Neuronal stem cell (in vitro differentiated cells): ENCODE measurements at regions not wholly inside any gene's neighbourhood (a gene's known extent, or its start where the extent isn't known, plus 50 kb on each side); places are given as distances from the start of the nearest gene placed in this dataset.
"Not testable (repeated sequence)": the region's sequence is repeated elsewhere in the genome, so short reads cannot be mapped to it uniquely, and the experiment has no call there.

Experiments
- DNase-seq: peaks from one replicate; pipeline ENCODE4 v3.0.0-alpha.2; 2013; ENCODE audit warnings: low spot score
- H2AFZ ChIP-seq: one replicate; pipeline ENCODE4 v1.6.1; 2013; ENCODE audit warnings: mild to moderate bottlenecking, low read length, inconsistent platforms
- H2AK5ac ChIP-seq: 2 replicates; pipeline ENCODE4 v1.6.1; 2013; ENCODE audit warnings: low read depth, mild to moderate bottlenecking, inconsistent platforms, low read length, moderate library complexity, mixed read lengths
- H2BK120ac ChIP-seq: 2 replicates; pipeline ENCODE4 v1.6.1; 2013; ENCODE audit warnings: low read depth, mild to moderate bottlenecking, inconsistent platforms, low read length, moderate library complexity, mixed read lengths
- H2BK12ac ChIP-seq: one replicate; pipeline ENCODE4 v1.6.1; 2013; ENCODE audit warnings: low read length, inconsistent platforms
- H2BK15ac ChIP-seq: 2 replicates; pipeline ENCODE4 v1.6.1; 2013; ENCODE audit warnings: mild to moderate bottlenecking, low read length, inconsistent platforms, mixed read lengths
- H2BK5ac ChIP-seq: one replicate; pipeline ENCODE4 v1.6.1; 2013; ENCODE audit warnings: inconsistent platforms, mild to moderate bottlenecking, low read length, moderate library complexity
- H3K14ac ChIP-seq: one replicate; pipeline ENCODE4 v1.6.1; 2013; ENCODE audit warnings: low read length, inconsistent platforms
- H3K18ac ChIP-seq: 2 replicates; pipeline ENCODE4 v1.6.1; 2013; ENCODE audit warnings: low read length, inconsistent platforms
- H3K23ac ChIP-seq: 2 replicates; pipeline ENCODE4 v1.6.1; 2013; ENCODE audit warnings: low read depth, mild to moderate bottlenecking, mixed read lengths, low read length, inconsistent platforms; ENCODE audit not compliant: poor library complexity
- H3K27ac ChIP-seq: replicated peaks from 3 replicates; pipeline ENCODE4 v1.5.1; 2013; ENCODE audit warnings: low read length, inconsistent platforms
- H3K27me3 ChIP-seq, 3 experiments: 2 replicates each; pipeline ENCODE4 v1.6.1; 2013; ENCODE audit warnings: low read length in 3 of 3, mild to moderate bottlenecking in 2 of 3, inconsistent platforms in 1 of 3, low read depth in 1 of 3, mixed read lengths in 1 of 3, moderate library complexity in 1 of 3; ENCODE audit not compliant: control insufficient read depth in 3 of 3, insufficient read depth in 3 of 3
- H3K36me3 ChIP-seq, 2 donors: replicated peaks in 1 of 2; 2 replicates each; pipeline ENCODE4 v1.6.1; 2013; ENCODE audit warnings: low read length in 2 of 2; ENCODE audit not compliant: control insufficient read depth in 2 of 2, insufficient read depth in 2 of 2
- H3K4ac ChIP-seq: 2 replicates; pipeline ENCODE4 v1.6.1; 2013; ENCODE audit warnings: inconsistent platforms, mild to moderate bottlenecking, low read length, moderate library complexity
- H3K4me1 ChIP-seq, 2 donors: 1 replicate in 1 of 2; 2 replicates in 1 of 2; pipeline ENCODE4 v1.6.1; 2013; ENCODE audit warnings: low read length in 2 of 2, low read depth in 1 of 2; ENCODE audit not compliant: control insufficient read depth in 2 of 2, insufficient read depth in 1 of 2
- H3K4me2 ChIP-seq: one replicate; pipeline ENCODE4 v1.6.1; 2013; ENCODE audit warnings: mild to moderate bottlenecking, low read length, inconsistent platforms; ENCODE audit not compliant: insufficient read depth, poor library complexity, severe bottlenecking
- H3K4me3 ChIP-seq, 2 donors: 2 replicates each; pipeline ENCODE4 v1.5.1; 2013; ENCODE audit warnings: low read length in 2 of 2, mild to moderate bottlenecking in 2 of 2, inconsistent platforms in 1 of 2, moderate library complexity in 1 of 2
- H3K79me1 ChIP-seq: one replicate; pipeline ENCODE4 v1.6.1; 2013; ENCODE audit warnings: low read depth, mild to moderate bottlenecking, inconsistent platforms, low read length, moderate library complexity
- H3K9ac ChIP-seq: one replicate; pipeline ENCODE4 v1.6.1; 2013; ENCODE audit warnings: mild to moderate bottlenecking, low read depth, low read length, inconsistent platforms; ENCODE audit not compliant: poor library complexity
- H3K9me3 ChIP-seq, 2 donors: replicated peaks in 1 of 2; 2 replicates each; pipeline versions ENCODE3 to v1.6.1; 2013; ENCODE audit warnings: low read length in 2 of 2, mild to moderate bottlenecking in 2 of 2, inconsistent platforms in 1 of 2, low read depth in 1 of 2, mixed read lengths in 1 of 2, moderate library complexity in 1 of 2; ENCODE audit not compliant: control insufficient read depth in 2 of 2, insufficient read depth in 1 of 2
- H4K8ac ChIP-seq: one replicate; pipeline ENCODE4 v1.6.1; 2013; ENCODE audit warnings: low read depth, mild to moderate bottlenecking, inconsistent platforms, low read length, moderate library complexity
- H4K91ac ChIP-seq: one replicate; pipeline ENCODE4 v1.6.1; 2013; ENCODE audit warnings: low read length, low read depth, mild to moderate bottlenecking, inconsistent platforms; ENCODE audit not compliant: poor library complexity
- WGBS, 2 donors: extraction: QIAGEN DNeasy Blood & Tissue Kit; methylation state at CpG; one replicate each; pipeline ENCODE4 v1.1.7; 2013; ENCODE audit warnings: missing lambda C conversion rate in 2 of 2, mixed read lengths in 1 of 2; ENCODE audit not compliant: insufficient read length in 2 of 2, insufficient replicate concordance in 1 of 2; ENCODE audit errors: extremely low coverage in 2 of 2; 5-methylcytosine and 5-hydroxymethylcytosine counted together

DNA sequence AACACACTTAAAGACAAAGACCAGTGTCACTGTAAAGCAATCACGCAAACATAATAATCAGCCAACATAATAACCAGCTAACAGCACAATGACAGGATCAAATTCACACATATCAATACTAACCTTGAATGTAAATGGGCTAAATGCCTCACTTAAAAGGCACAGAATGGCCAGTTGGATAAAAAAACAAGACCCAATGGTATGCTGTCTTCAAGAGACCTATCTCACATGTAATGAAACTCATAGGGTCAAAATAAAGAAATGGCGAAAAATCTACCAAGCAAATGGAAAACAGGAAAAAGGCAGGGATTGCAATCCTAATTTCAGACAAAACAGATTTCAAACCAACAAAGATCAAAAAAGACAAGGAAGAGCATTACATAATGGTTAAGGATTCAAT lies 78.2 kb upstream of the RAB12 start:
- H2BK5ac ChIP-seq, DNase-seq, H2AK5ac ChIP-seq, H2AFZ ChIP-seq, H3K23ac ChIP-seq, H2BK15ac ChIP-seq, H3K79me1 ChIP-seq, H3K36me3 ChIP-seq, H3K18ac ChIP-seq, H3K9ac ChIP-seq, H4K8ac ChIP-seq, H3K4me3 ChIP-seq, H2BK12ac ChIP-seq, H3K27me3 ChIP-seq, H3K14ac ChIP-seq, H4K91ac ChIP-seq, H3K4me2 ChIP-seq, H3K4ac ChIP-seq, H3K27ac ChIP-seq, H2BK120ac ChIP-seq, H3K4me1 ChIP-seq, H3K9me3 ChIP-seq: not testable (repeated sequence)
- no CpG with 5 or more reads among the region's 2 CpGs for WGBS, 2 donors

DNA sequence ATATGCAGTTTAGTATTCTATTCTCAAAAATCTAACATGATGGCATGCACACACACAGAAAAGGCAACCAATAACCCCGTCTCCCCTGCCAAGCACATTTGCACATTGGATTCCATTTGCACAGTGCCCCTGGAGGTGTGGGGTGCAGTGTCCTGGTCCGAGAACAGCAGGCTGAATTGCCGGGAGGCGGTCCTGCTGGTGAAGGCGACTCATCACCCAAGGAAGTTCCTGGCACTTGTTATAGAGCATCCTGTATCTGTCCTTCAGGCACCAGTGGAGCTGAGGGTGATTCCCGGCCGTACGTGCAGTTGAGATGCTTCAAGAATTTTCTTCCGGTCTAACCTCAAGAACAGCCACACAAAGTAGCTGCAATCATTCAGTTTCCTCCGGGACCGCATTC lies 73.0 kb upstream of the RAB12 start:
- no peak overlapping the region for H3K9ac ChIP-seq
- H3K18ac ChIP-seq: no peak overlapping the region
- H4K8ac ChIP-seq: no peak overlapping the region
- H2BK15ac ChIP-seq: no peak overlapping the region
- no peak overlapping the region for H3K4ac ChIP-seq
- no peaks in the 10 kb centered on the region for H3K79me1 ChIP-seq
- H2AK5ac ChIP-seq: no peak overlapping the region
- no peak overlapping the region for H2BK120ac ChIP-seq
- no peak overlapping the region for H3K4me3 ChIP-seq
- no peak overlapping the region for H3K4me2 ChIP-seq
- H2BK5ac ChIP-seq: no peak overlapping the region
- H3K9me3 ChIP-seq: peaks cover 0 to 4% of the 10 kb centered on the region in 2 donors
- H3K4me1 ChIP-seq: no peaks in the 10 kb centered on the region
- no peak overlapping the region for H3K14ac ChIP-seq
- no CpG with 5 or more reads among the region's 11 CpGs for WGBS, 2 donors
- no peak overlapping the region for H3K23ac ChIP-seq
- no peak for DNase-seq
- H2BK12ac ChIP-seq: no peak overlapping the region
- no peak overlapping the region for H3K27ac ChIP-seq
- peak overlapping the region; percentile 43 for H2AFZ ChIP-seq
- H4K91ac ChIP-seq: no peak overlapping the region
- peaks cover 0 to 3% (median 0%) of the 10 kb centered on the region in 3 experiments for H3K27me3 ChIP-seq
- H3K36me3 ChIP-seq: no peaks in the 10 kb centered on the region

DNA sequence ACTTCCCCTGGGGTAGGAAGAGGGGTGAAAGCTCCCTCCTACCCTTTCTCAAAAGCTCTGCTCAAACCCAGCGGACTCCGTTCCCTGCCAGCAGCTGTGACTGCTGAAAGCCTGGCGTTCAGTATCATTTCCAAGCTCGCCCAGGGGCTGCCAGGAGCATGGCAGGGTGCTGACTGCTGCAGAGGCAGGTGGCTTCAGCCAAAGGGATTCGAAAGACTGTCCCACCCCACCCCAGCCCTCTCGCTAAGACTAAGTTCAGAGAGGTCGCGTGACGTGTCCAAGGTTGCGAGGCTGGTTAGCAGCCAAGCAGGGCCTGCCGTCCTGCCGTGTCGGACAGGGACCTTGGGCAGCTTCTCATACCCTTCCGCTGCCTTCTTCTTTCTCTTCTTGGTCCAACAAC lies 72.3 kb upstream of the RAB12 start:
- Histone ChIP-seq H3K4me2 (no peak overlapping the region), H3K36me3 (no peaks in the 10 kb centered on the region), H2BK15ac (no peak overlapping the region), H2BK120ac (no peak overlapping the region), H3K27me3 (peaks cover 0 to 3% (median 0%) of the 10 kb centered on the region in 3 experiments), H3K23ac (peak overlapping the region; percentile 52), H2AK5ac (no peak overlapping the region), H3K14ac (peak overlapping the region; percentile 12), H2AFZ (no peak overlapping the region), H3K4me1 (no peaks in the 10 kb centered on the region), H3K4ac (no peak overlapping the region), H3K79me1 (no peaks in the 10 kb centered on the region), H3K27ac (no peak overlapping the region), H3K9me3 (peaks cover 0 to 4% of the 10 kb centered on the region in 2 donors), H2BK5ac (no peak overlapping the region), H4K8ac (no peak overlapping the region), H3K4me3 (no peak overlapping the region), H2BK12ac (no peak overlapping the region), H4K91ac (no peak overlapping the region), H3K18ac (peak overlapping the region; percentile 66), H3K9ac (no peak overlapping the region)
- WGBS, 2 donors: no CpG with 5 or more reads among the region's 14 CpGs
- DNase-seq: no peak

- Histone ChIP-seq H2BK15ac (no peak overlapping the region), H3K36me3 (no peaks in the 10 kb centered on the region), H3K18ac (peak overlapping the region; percentile 27), H3K4ac (no peak overlapping the region), H3K4me1 (no peaks in the 10 kb centered on the region), H3K9me3 (no peaks in the 10 kb centered on the region), H3K27ac (no peak overlapping the region), H3K4me3 (no peak overlapping the region), H2BK5ac (no peak overlapping the region), H3K79me1 (no peaks in the 10 kb centered on the region), H2AK5ac (no peak overlapping the region), H2AFZ (no peak overlapping the region), H4K91ac (no peak overlapping the region), H3K23ac (peak overlapping the region; percentile 52), H3K27me3 (peaks cover 0 to 3% (median 0%) of the 10 kb centered on the region in 3 experiments), H4K8ac (no peak overlapping the region), H3K4me2 (no peak overlapping the region), H3K9ac (no peak overlapping the region), H2BK12ac (no peak overlapping the region), H3K14ac (peak overlapping the region; percentile 12), H2BK120ac (no peak overlapping the region)
- no CpG with 5 or more reads among the region's 17 CpGs for WGBS, 2 donors
- DNase-seq: no peak
These were observed 71.8 kb upstream of the RAB12 start for GRCh38 chr18:8537400-8537799.
